PC-3 (cell line): ENCODE measurements at regions not wholly inside any gene's neighbourhood (a gene's known extent, or its start where the extent isn't known, plus 50 kb on each side); places are given as distances from the start of the nearest gene placed in this dataset.

Experiments used
- ATAC-seq: fragments of 200-7000 bp; cut with Tn5 transposase; 2 replicates; pipeline ENCODE4 v1.9.1; 2020; ENCODE audit warnings: mild to moderate bottlenecking, moderate library complexity
- BruUV-seq: library from RNA; stranded (reverse); fragments of 400-500 nt; replicated peaks from 2 replicates; lab custom pipeline; 2021; lab: Mats Ljungman, UMichigan
- CTCF ChIA-PET: fragments of 300-600 bp; sonication (Branson Sonifier 250); formaldehyde crosslinking; loops from one replicate; lab custom pipeline; 2022; ENCODE audit warnings: antibody characterized with exemption; lab: Charles Lee
- POLR2A ChIA-PET: fragments of 300-600 bp; sonication (Branson Sonifier 250); formaldehyde crosslinking; loops from one replicate; lab custom pipeline; 2022; ENCODE audit warnings: antibody characterized with exemption; ENCODE audit not compliant: unreplicated experiment; lab: Charles Lee
- DNase-seq: peaks from one replicate; pipeline ENCODE4 v3.0.0-alpha.2; 2015
- H2AFZ ChIP-seq: fragments of 300-600 bp; sonication (generic); 2 replicates; pipeline ENCODE4 v1.6.0; 2016; ENCODE audit warnings: antibody characterized with exemption, low read length
- H3F3A ChIP-seq: fragments of 300-600 bp; sonication (generic); one replicate; pipeline ENCODE4 v1.6.0; 2017; ENCODE audit warnings: antibody characterized with exemption, low read length, control low read depth, mild to moderate bottlenecking; ENCODE audit not compliant: unreplicated experiment
- H3K27ac ChIP-seq: fragments of 300-600 bp; sonication (generic); 2 replicates; pipeline ENCODE4 v1.5.1; 2016; ENCODE audit warnings: mild to moderate bottlenecking, low read length
- H3K27me3 ChIP-seq: fragments of 300-600 bp; sonication (generic); 2 replicates; pipeline ENCODE4 v1.6.1; 2016; ENCODE audit warnings: low read length, mixed read lengths
- H3K36me3 ChIP-seq: fragments of 300-600 bp; sonication (generic); 2 replicates; pipeline ENCODE4 v1.6.1; 2016; ENCODE audit warnings: low read depth, mixed run types, low read length, mixed read lengths
- H3K4me1 ChIP-seq: fragments of 300-600 bp; sonication (generic); 2 replicates; pipeline ENCODE4 v1.5.1; 2016; ENCODE audit warnings: low read length; ENCODE audit not compliant: insufficient read depth
- H3K4me2 ChIP-seq: fragments of 300-600 bp; sonication (generic); 2 replicates; pipeline ENCODE4 v1.6.0; 2016; ENCODE audit warnings: low read length
- H3K4me3 ChIP-seq: fragments of 300-600 bp; sonication (generic); 2 replicates; pipeline ENCODE4 v1.5.1; 2016; ENCODE audit warnings: mild to moderate bottlenecking, low read length, mixed read lengths
- H3K79me2 ChIP-seq: fragments of 300-600 bp; sonication (generic); 2 replicates; pipeline ENCODE4 v1.6.1; 2017; ENCODE audit warnings: low read length, mixed read lengths
- H3K9ac ChIP-seq: fragments of 300-600 bp; sonication (generic); 2 replicates; pipeline ENCODE4 v1.6.0; 2016; ENCODE audit warnings: mild to moderate bottlenecking, low read length
- H3K9me2 ChIP-seq: fragments of 300-600 bp; sonication (generic); replicated peaks from 2 replicates; pipeline ENCODE4 v1.6.1; 2016; ENCODE audit warnings: mixed run types, low read length, mixed read lengths
- H3K9me3 ChIP-seq: fragments of 300-600 bp; sonication (generic); 2 replicates; pipeline ENCODE4 v1.6.1; 2016; ENCODE audit warnings: low read length, mixed read lengths
- H4K20me1 ChIP-seq: fragments of 300-600 bp; sonication (generic); 2 replicates; pipeline ENCODE4 v1.6.1; 2016; ENCODE audit warnings: low read length, mixed read lengths
- EZH2 ChIP-seq: fragments of 300-600 bp; sonication (generic); IDR thresholded peaks from one replicate; pipeline ENCODE4 v1.6.1; 2017; ENCODE audit warnings: antibody characterized with exemption, mild to moderate bottlenecking, low read length; ENCODE audit not compliant: unreplicated experiment
- EZH2phosphoT487 ChIP-seq: fragments of 300-600 bp; sonication (generic); IDR thresholded peaks from 2 replicates; pipeline ENCODE4 v1.6.1; 2018; ENCODE audit warnings: mild to moderate bottlenecking, antibody characterized with exemption, low read length, borderline replicate concordance
- intact Hi-C: fragments of 100-400 bp; cut with micrococcal nuclease; formaldehyde crosslinking; loops from 2 replicates; pipeline ENCODE4 v1.9.0; 2023
- TF ChIP-seq, protein P1 (sequence below): fragments of 300-600 bp; sonication (generic); conservative IDR thresholded peaks from 2 replicates; pipeline ENCODE4 v1.5.1; 2017; ENCODE audit warnings: antibody characterized with exemption, low read depth, mild to moderate bottlenecking, low read length

- CTCF ChIA-PET = no interaction called here
- no peak for DNase-seq
- ATAC-seq = no peak
- POLR2A ChIA-PET = no interaction called here
- H3K4me1 ChIP-seq = no peaks in the 10 kb centered on the region
- no peak overlapping the region for H3K9ac ChIP-seq
- H3K4me3 ChIP-seq = no peak overlapping the region
- H2AFZ ChIP-seq = no peak overlapping the region
- no peaks in the 10 kb centered on the region for H3K79me2 ChIP-seq
- no peak overlapping the region for H3K27ac ChIP-seq
- H3K36me3 ChIP-seq = no peaks in the 10 kb centered on the region
- no peaks in the 10 kb centered on the region for H3K9me2 ChIP-seq
- intact Hi-C loops = no loop called here
- no peaks in the 10 kb centered on the region for H3K9me3 ChIP-seq
- TF ChIP-seq EZH2 (no peak), EZH2phosphoT487 (no peak)
- TF ChIP-seq, protein P1, sequence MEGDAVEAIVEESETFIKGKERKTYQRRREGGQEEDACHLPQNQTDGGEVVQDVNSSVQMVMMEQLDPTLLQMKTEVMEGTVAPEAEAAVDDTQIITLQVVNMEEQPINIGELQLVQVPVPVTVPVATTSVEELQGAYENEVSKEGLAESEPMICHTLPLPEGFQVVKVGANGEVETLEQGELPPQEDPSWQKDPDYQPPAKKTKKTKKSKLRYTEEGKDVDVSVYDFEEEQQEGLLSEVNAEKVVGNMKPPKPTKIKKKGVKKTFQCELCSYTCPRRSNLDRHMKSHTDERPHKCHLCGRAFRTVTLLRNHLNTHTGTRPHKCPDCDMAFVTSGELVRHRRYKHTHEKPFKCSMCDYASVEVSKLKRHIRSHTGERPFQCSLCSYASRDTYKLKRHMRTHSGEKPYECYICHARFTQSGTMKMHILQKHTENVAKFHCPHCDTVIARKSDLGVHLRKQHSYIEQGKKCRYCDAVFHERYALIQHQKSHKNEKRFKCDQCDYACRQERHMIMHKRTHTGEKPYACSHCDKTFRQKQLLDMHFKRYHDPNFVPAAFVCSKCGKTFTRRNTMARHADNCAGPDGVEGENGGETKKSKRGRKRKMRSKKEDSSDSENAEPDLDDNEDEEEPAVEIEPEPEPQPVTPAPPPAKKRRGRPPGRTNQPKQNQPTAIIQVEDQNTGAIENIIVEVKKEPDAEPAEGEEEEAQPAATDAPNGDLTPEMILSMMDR = no peak
- peaks cover 18% of the 10 kb centered on the region for H3K27me3 ChIP-seq
- no TSS peak for BruUV-seq
- no peak overlapping the region for H3K4me2 ChIP-seq
- H4K20me1 ChIP-seq = no peaks in the 10 kb centered on the region
- H3F3A ChIP-seq = no peaks in the 10 kb centered on the region
These were observed 53.8 kb upstream of the LSM6 start for GRCh38 chr4:146121757-146122156.

DNA sequence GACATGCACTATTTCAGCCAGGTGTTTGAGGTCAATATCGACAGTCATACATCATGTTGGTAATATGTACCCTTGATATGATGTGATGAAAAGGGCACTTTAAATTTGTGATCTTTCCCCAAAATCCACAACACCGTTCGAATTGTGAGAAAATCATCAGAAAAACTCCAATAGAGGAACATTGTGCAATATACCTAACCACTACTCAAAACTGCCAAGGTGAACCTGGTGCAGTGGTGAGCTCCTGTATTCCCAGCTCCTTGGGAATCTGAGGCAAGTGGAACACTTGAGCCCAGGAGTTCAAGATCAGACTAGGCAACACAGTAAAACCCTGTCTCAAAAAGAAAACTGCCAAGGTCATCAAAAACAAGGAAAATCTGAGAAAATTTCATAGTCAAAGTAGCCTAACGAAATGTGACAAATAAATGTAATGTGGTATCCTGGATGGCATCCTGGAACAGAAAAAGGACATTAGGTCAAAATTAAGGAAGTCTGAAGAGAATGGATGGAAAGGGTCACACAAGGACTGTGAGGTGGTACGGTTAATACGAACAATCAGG, 55.6 kb upstream of the LSM6 start:
- no peaks in the 10 kb centered on the region for H3K36me3 ChIP-seq
- no peak overlapping the region for H3K9ac ChIP-seq
- no peaks in the 10 kb centered on the region for H4K20me1 ChIP-seq
- ATAC-seq (no peak), DNase-seq (no peak)
- no peak overlapping the region for H3K27ac ChIP-seq
- no peaks in the 10 kb centered on the region for H3F3A ChIP-seq
- peaks cover 17% of the 10 kb centered on the region for H3K27me3 ChIP-seq
- no peak overlapping the region for H3K4me2 ChIP-seq
- H3K79me2 ChIP-seq = no peaks in the 10 kb centered on the region
- TF ChIP-seq EZH2phosphoT487 (no peak), EZH2 (no peak)
- TF ChIP-seq, protein P1 = no peak
- H2AFZ ChIP-seq = no peak overlapping the region
- BruUV-seq = no TSS peak
- no peaks in the 10 kb centered on the region for H3K9me3 ChIP-seq
- intact Hi-C loops = no loop called here
- H3K4me1 ChIP-seq = no peaks in the 10 kb centered on the region
- no peaks in the 10 kb centered on the region for H3K9me2 ChIP-seq
- no peak overlapping the region for H3K4me3 ChIP-seq
- CTCF ChIA-PET = no interaction called here
- POLR2A ChIA-PET = no interaction called here

DNA sequence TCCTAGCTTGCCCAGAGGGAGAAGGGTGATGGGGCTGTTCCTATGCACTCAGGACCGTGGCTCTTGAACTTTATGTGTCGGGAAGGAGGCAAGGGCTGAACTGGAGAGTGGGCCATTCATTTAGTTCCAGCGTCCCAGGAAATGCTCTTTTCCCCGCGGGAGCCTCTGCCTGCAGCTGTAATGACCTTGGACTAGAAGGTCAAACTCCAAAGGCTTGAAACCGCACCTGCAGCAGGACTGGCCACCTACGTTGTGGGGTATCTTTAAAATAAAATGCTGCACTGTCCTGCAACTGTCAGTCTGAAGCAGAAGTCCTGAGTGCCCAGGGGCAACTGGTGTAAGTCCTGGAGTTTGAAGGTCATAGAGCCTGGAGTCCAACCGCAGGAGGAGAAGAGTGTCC, 61.5 kb upstream of the LSM6 start:
- Histone ChIP-seq H3F3A (no peaks in the 10 kb centered on the region), H3K4me3 (no peak overlapping the region), H3K27me3 (peaks cover 64% of the 10 kb centered on the region), H3K27ac (no peak overlapping the region), H3K9me2 (no peaks in the 10 kb centered on the region), H2AFZ (no peak overlapping the region), H3K9me3 (no peaks in the 10 kb centered on the region), H3K79me2 (no peaks in the 10 kb centered on the region), H3K4me1 (no peaks in the 10 kb centered on the region), H3K36me3 (no peaks in the 10 kb centered on the region), H3K4me2 (no peak overlapping the region), H4K20me1 (no peaks in the 10 kb centered on the region), H3K9ac (no peak overlapping the region)
- ATAC-seq (no peak), DNase-seq (no peak)
- CTCF ChIA-PET = no interaction called here
- POLR2A ChIA-PET = no interaction called here
- intact Hi-C loops = no loop called here
- no peak for TF ChIP-seq EZH2
- TF ChIP-seq, protein P1 = no peak
- TF ChIP-seq EZH2phosphoT487 = no peak
- BruUV-seq = no TSS peak
